ENCODE measurements at regions not wholly inside any gene's neighbourhood (a gene's known extent, or its start where the extent isn't known, plus 50 kb on each side); places are given as distances from the start of the nearest gene placed in this dataset.

- no peak for DNase-seq
- ATAC-seq = no peak
These were observed 50.6 kb upstream of the IFNGR1 start for GRCh38 chr6:137269803-137270202.

DNA sequence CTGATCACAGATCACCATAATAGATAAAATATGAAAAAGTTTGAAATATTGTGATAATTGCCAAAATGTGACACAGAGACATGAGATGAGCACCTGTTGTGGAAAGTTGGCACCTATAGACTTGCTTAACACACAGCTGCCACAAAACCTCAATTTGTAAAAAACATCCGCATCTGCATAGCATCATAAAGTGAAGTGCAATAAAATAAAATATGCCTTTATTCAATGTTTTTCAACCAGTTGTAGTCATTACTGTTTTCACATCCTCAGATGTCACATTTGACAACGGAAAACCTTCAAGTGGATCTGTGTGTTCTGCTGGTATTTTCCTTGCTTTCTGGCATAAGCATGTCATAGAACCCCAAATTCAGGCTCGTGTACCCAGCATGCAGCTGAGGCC lies 50.2 kb upstream of the IFNGR1 start:
- DNase-seq = no peak
- ATAC-seq = no peak

All from stimulated activated naive CD8-positive, alpha-beta T cell treated with anti-CD3 and anti-CD28 coated beads, Interleukin-15, Interleukin-2, amounts not matched to agents 100 U/mL and 50 U/mL, for 24 hours (primary cell).